ENCODE measurements at regions not wholly inside any gene's neighbourhood (a gene's known extent, or its start where the extent isn't known, plus 50 kb on each side); places are given as distances from the start of the nearest gene placed in this dataset.
"Not testable (repeated sequence)": the region's sequence is repeated elsewhere in the genome, so short reads cannot be mapped to it uniquely, and the experiment has no call there.

GRCh38 chr9:38255599-38255998 lies 136.9 kb upstream of the ALDH1B1 start:
- DNase-seq (ENCODE audit: low read depth in 2 of 2) = no peak

DNA sequence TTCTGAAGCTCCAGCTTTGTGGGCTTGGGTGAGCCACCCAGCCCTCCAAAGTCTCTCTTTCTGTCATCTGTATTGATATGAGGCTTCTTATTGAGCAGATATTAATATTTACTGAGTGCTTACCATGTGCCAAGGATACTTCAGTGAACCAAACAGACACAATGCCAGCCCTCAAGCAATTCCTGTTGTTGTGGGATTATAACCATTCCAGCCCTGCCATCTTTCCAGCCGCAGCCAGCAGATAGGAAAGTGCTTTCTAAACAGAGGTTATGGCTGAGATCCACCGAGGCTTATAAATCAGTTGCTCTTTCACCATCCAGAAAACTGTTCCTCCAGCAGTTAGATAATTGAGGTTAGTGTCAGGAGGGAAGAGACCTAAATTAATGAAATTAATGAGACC lies 137.7 kb upstream of the ALDH1B1 start:
- DNase-seq (ENCODE audit: low read depth in 2 of 2) = no peak

GRCh38 chr9:38254151-38254550 lies 138.4 kb upstream of the ALDH1B1 start:
- DNase-seq (ENCODE audit: low read depth in 2 of 2) = no peak

GRCh38 chr9:38253200-38253599 lies 139.3 kb upstream of the ALDH1B1 start:
- no peak for DNase-seq (ENCODE audit: low read depth in 2 of 2)

DNA sequence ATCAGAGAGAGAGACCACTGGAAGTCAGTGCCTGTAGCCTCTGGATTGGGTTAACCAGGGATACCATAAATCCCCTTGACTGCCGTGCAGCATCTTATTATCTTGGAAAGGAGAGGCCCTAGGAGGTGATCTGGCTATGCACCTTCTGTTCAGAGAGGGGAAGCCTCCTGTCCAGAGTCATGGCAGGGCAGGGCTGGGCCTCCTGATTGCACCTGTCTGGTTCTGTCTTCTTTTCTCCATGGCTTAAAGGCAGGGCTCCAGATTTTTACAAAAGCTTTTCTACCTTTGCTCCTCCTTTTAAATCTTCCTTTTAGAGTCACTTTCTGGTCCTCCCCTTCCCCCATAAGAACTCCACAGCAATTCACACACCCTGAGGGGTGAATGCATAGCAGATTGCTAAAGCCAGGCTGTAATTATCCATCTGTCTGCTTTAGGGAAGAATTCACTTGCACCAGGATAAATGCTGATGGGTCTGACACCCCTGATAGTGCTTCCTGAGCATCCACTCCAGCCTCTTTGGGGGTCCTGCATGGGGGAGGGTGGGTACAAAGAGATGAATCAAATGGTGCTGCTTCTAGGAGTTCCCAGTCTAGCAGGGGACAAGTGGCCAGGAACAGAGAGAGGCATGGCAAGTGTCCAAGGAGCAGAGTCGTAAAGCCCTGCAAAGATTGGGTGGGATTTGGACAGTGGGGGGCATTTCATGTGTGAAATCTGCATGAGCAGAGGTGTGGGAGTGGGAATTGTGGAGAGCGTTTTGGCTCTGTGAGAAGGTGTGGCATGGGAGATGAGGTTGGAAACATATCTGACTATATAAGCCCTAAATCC lies 141.3 kb upstream of the ALDH1B1 start:
- DNase-seq (ENCODE audit: low read depth in 2 of 2) = no peak

DNA sequence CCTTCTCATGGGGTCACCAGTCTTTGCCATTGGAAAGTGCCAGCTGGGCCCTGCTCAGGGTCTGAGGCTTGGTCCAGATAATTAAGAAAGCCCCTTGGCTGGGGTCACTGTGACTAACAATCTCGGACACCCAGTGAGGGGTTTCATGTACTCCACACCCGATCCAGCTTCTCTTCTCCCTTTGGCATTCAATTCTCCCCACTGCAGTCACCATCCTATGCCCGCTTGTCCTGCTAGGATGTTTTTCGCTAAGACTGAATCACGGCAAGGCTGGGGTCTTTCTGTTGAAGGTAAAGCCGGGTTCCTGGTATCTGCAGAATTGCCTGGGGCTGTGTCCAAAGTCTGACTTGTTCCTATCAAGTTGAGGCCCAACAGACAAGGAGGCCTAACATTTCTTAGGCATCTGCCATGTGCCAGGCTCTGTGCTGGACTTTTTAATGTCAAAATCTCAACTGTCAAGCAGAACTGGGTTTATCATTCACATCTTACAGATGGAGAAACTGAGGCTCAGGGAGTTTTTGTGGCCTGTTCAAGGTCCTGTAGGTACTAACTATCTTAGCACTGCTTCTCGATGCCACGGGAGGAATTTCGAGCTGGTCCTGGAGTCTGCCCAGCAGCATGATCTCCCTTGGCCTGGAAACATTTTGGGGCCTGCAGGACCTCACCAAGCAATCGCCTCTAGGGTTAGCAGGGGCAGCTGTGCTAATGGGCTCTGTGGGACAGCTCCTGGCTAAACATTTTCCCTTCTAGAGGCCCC lies 142.0 kb upstream of the ALDH1B1 start:
- no peak for DNase-seq (ENCODE audit: low read depth in 2 of 2)

DNA sequence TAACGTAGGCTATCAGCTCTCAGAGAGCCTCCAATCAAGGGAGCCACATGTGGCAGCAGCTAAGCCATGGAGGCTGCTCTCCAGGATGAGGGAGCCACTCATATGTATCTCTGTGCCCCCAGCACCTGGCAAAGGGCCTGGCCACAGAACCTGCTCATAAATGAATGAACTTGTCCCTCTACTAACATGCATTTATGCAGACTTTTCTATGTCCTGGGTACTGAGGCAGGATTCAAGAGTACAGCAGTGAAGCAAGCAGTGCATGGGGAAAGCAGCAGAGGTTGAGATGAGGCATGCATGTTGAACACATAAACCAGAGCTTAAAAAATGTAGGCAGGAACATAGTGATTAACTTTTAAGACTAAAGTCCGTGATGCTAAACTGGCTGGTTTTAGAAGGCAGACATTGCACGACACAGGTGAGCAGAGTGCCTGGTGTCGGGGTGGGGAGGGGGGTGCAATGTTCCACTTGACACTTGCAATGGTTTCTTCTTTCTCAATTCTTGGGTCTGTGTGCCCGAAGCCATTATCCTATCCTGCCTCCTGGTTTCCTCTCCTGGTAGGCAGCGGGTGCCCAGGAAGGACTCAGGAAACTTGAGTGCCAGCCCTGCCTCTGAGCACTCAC lies 142.8 kb upstream of the ALDH1B1 start:
- DNase-seq (ENCODE audit: low read depth in 2 of 2) = no peak

DNA sequence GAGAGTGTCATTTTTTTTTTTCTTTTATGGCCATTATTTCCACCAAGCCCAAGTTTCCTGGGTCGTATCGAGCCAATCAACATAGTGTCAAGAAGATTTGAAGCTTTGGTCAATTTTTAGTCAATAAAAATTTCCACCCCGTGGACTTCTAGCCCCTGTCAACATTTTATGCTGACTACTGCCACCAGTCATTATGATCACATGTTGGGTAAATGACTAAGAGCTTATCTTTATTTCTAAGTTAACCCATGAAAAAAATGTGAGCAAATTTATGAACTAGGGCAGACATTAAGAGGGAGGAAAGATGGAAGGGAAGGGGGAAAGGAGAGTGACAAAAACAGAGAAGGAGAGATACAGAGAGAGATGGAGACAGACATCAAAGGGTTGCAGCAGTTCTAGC lies 143.5 kb upstream of the ALDH1B1 start:
- DNase-seq (ENCODE audit: low read depth in 2 of 2) = no peak

- no peak for DNase-seq (ENCODE audit: low read depth in 2 of 2)
Observed at GRCh38 chr9:38246833-38247232, 145.7 kb upstream of the ALDH1B1 start.

GRCh38 chr9:38244971-38245370 lies 147.5 kb upstream of the ALDH1B1 start:
- DNase-seq (ENCODE audit: low read depth in 2 of 2) = no peak

- no peak for DNase-seq (ENCODE audit: low read depth in 2 of 2)
Observed at GRCh38 chr9:38243993-38244392, 148.5 kb upstream of the ALDH1B1 start.

GRCh38 chr9:38242151-38242550 lies 150.4 kb upstream of the ALDH1B1 start:
- DNase-seq (ENCODE audit: low read depth in 2 of 2) = not testable (repeated sequence)

GRCh38 chr9:38240051-38240450 lies 152.5 kb upstream of the ALDH1B1 start:
- DNase-seq (ENCODE audit: low read depth in 2 of 2) = no peak

GRCh38 chr9:38235244-38235643 lies 157.3 kb upstream of the ALDH1B1 start:
- no peak for DNase-seq (ENCODE audit: low read depth in 2 of 2)

GRCh38 chr9:38234479-38235170 lies 157.9 kb upstream of the ALDH1B1 start:
- DNase-seq (ENCODE audit: low read depth in 2 of 2) = no peak

- DNase-seq (ENCODE audit: low read depth in 2 of 2) = no peak
Observed at GRCh38 chr9:38233796-38234355, 158.6 kb upstream of the ALDH1B1 start.

DNA sequence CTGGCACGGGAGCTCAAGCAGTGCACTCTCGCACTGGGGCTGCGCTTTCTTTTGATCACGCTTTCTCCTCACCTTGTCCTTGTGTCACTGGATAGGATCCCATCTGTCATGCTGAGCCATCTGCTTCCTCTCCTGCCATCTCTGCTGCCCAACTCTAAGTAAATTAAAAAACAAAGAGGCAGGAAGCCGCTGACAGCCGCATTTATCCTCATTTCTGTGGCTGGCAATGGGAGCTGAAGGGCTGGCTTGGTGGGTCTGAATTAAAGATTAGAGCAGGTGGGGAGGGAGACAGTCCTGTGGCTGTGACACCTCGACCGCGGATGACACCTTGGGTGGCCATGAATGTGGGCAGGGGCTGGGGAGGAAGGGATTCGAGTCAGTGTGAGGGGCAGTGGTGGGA lies 159.2 kb upstream of the ALDH1B1 start:
- no peak for DNase-seq (ENCODE audit: low read depth in 2 of 2)

- no peak for DNase-seq (ENCODE audit: low read depth in 2 of 2)
Observed at GRCh38 chr9:38232895-38233294, 159.6 kb upstream of the ALDH1B1 start.

DNA sequence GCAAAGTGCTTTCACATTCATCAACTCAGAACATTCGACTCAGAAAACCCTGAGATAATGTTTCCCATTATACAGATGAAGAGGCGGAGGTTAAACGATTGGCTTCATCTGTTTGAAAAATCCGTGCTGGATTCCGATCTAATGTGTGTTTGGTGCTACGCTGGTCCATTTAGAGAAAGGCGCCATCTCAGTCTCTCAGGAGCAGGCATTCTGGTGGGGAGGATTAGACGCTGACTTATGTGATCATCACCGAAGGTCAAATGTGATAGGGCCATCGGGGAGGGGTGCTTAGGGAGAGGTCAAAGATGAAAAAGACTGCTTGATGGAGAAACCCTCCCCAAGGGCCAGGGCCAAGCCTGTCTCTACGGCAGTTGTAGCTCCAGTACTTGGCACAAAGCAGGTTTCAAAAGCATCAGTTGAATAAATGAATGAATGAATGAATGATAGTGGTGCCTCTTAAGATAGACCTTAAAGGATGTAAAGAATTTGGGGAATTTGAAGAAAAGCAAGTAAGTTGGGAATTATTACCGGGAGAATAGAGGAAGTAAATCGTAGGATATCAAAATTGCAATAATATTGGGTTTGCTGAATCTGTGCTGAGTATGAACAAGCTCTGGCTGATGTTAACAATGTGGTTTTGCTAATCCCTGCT lies 160.6 kb upstream of the SHB start:
- DNase-seq (ENCODE audit: low read depth in 2 of 2) = no peak

- DNase-seq (ENCODE audit: low read depth in 2 of 2) = no peak
Observed at GRCh38 chr9:38229104-38229500, 160.1 kb upstream of the SHB start.
